Natural killer cell treated with Interleukin-12 subunit alpha and Interleukin-12 subunit beta and Interleukin-15 and Interleukin-18, amount 100 ng/mL, for 72 hours (primary cell): ENCODE measurements at regions not wholly inside any gene's neighbourhood (a gene's known extent, or its start where the extent isn't known, plus 50 kb on each side); places are given as distances from the start of the nearest gene placed in this dataset.
"Not testable (repeated sequence)": the region's sequence is repeated elsewhere in the genome, so short reads cannot be mapped to it uniquely, and the experiment has no call there.

ENCODE experiments used
- ATAC-seq, 2 donors: fragments of 150-1000 bp; cut with Tn5 transposase in 1 of 2; sonication (Bioruptor Pico), chemical (Tn5 transposase) in 1 of 2; 2 replicates each; pipeline ENCODE4 v1.10.0; 2021
- DNase-seq: peaks from one replicate; pipeline ENCODE4 v3.0.0; 2022; ENCODE audit warnings: low spot score
- H3K27ac Mint-ChIP-seq, 2 donors: 1 replicate in 1 of 2; 2 replicates in 1 of 2; pipeline ENCODE4 v1.8.0; 2022; ENCODE audit warnings: mixed read lengths in 2 of 2, mild to moderate bottlenecking in 1 of 2, moderate library complexity in 1 of 2
- H3K27me3 Mint-ChIP-seq, 2 donors: 1 replicate in 1 of 2; 2 replicates in 1 of 2; pipeline ENCODE4 v1.8.0; 2022; ENCODE audit warnings: mixed read lengths in 2 of 2
- H3K36me3 Mint-ChIP-seq: one replicate; pipeline ENCODE4 v1.8.0; 2022; ENCODE audit warnings: mixed read lengths
- H3K4me1 Mint-ChIP-seq, 2 donors: 1 replicate in 1 of 2; 2 replicates in 1 of 2; pipeline ENCODE4 v1.8.0; 2022; ENCODE audit warnings: low read depth in 2 of 2, mixed read lengths in 2 of 2, mild to moderate bottlenecking in 1 of 2
- H3K4me3 Mint-ChIP-seq: one replicate; pipeline ENCODE4 v1.8.0; 2022; ENCODE audit warnings: mixed read lengths
- H3K9me3 Mint-ChIP-seq: 2 replicates; pipeline ENCODE4 v1.8.0; 2022; ENCODE audit warnings: mixed read lengths

DNA sequence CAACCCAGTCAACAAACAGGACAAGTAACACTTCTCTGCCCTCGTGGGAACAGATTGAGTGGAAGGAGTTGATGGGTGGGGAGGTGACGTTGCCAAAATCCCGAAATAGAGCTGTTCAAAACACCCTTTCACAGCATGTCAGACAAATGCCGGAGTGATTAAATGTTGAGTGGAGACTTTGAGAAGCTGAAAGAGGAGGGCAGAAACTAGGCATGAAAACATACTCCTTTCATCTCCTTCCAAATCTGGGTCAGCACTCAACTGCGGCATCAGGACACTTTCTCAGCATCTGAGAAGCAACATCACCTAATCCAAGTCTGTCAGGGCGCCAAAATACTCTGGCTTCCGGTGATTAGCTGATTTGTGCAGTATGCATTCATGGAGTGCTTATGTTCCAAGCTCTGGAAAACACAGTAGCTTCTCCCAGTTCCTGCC lies 51.5 kb upstream of the MRI1 start:
- Mint-ChIP-seq H3K36me3 (no peaks in the 10 kb centered on the region), H3K4me3 (no peak overlapping the region)

GRCh38 chr19:13707915-13708314 lies 56.4 kb upstream of the MRI1 start:
- H3K4me3 Mint-ChIP-seq: no peak overlapping the region
- DNase-seq (no peak), ATAC-seq (no peak)
- no peaks in the 10 kb centered on the region for H3K36me3 Mint-ChIP-seq
- H3K9me3 Mint-ChIP-seq: no peaks in the 10 kb centered on the region
- peaks cover 0 to 20% of the 10 kb centered on the region in 2 donors for H3K27me3 Mint-ChIP-seq
- no peaks in the 10 kb centered on the region for H3K4me1 Mint-ChIP-seq
- no peak overlapping the region for H3K27ac Mint-ChIP-seq

More for the DNA sequence above, 51.5 kb upstream of the MRI1 start:
- H3K4me1 Mint-ChIP-seq: no peaks in the 10 kb centered on the region
- peaks cover 9 to 23% of the 10 kb centered on the region in 2 donors for H3K27me3 Mint-ChIP-seq
- DNase-seq: no peak
- H3K9me3 Mint-ChIP-seq: peaks cover 3% of the 10 kb centered on the region
- ATAC-seq: no peak
- no peak overlapping the region for H3K27ac Mint-ChIP-seq

- DNase-seq: no peak
- no peak overlapping the region for H3K4me3 Mint-ChIP-seq
- no peak overlapping the region for H3K27ac Mint-ChIP-seq
- H3K27me3 Mint-ChIP-seq: peaks cover 7 to 22% of the 10 kb centered on the region in 2 donors
- no peaks in the 10 kb centered on the region for H3K4me1 Mint-ChIP-seq
- no peak for ATAC-seq
- H3K9me3 Mint-ChIP-seq: peaks cover 4% of the 10 kb centered on the region
- peaks cover 5% of the 10 kb centered on the region for H3K36me3 Mint-ChIP-seq
Measured at GRCh38 chr19:13705928-13706447, 58.3 kb upstream of the MRI1 start.

GRCh38 chr19:13705201-13705600 lies 59.1 kb upstream of the MRI1 start:
- Mint-ChIP-seq H3K4me1 (no peaks in the 10 kb centered on the region), H3K36me3 (peaks cover 5% of the 10 kb centered on the region), H3K27me3 (peaks cover 12 to 23% of the 10 kb centered on the region in 2 donors), H3K27ac (no peak overlapping the region), H3K9me3 (peaks cover 4% of the 10 kb centered on the region), H3K4me3 (no peak overlapping the region)
- no peak for DNase-seq
- no peak for ATAC-seq

GRCh38 chr19:13701624-13702023 lies 62.7 kb upstream of the MRI1 start:
- Mint-ChIP-seq H3K9me3 (peaks cover 4% of the 10 kb centered on the region), H3K4me3 (no peak overlapping the region), H3K27ac (no peak overlapping the region), H3K4me1 (no peaks in the 10 kb centered on the region), H3K27me3 (peaks cover 16 to 21% of the 10 kb centered on the region in 2 donors), H3K36me3 (peaks cover 5% of the 10 kb centered on the region)
- DNase-seq (no peak), ATAC-seq (no peak)

DNA sequence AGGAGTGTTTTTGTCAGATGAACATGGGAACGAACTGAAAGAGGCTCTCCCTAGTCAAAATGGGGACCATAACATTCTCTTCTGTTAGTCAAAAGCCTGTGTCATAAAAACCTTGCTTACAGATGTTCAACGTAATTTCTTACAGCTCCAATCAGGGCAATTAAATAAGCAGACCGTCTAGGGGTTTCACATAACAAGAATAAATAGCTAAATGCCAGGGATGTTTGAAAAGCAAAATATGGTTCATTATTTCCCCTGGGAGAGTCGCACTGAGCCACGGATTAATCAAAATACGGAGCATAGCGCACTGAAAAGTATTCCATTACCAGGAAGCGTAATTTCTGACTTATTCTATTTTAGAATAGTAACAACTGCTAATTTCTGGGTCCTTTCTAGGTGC lies 63.7 kb upstream of the MRI1 start:
- DNase-seq (no peak), ATAC-seq (no peak)
- Mint-ChIP-seq H3K9me3 (peaks cover 4% of the 10 kb centered on the region), H3K36me3 (peaks cover 5% of the 10 kb centered on the region), H3K4me1 (no peaks in the 10 kb centered on the region), H3K4me3 (no peak overlapping the region), H3K27me3 (peaks cover 16 to 19% of the 10 kb centered on the region in 2 donors), H3K27ac (no peak overlapping the region)

DNA sequence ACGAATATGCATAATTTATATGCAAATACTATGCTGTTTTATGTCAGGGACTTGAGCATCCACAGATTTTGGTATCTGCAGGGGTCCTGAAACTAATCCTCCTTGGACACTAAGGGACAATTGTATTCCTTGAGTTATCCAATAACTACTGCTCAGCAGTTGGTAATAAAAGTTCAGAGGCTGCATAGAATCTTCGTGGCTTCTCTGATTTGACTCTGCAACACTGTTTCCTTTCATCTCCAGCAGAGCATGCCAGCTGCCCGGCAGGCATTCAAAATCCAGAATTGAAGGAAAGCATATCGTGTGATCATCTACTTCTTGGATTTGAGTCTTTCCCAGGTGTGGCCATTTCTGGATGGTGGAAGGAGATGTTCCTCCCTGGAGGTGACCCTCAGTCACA lies 64.5 kb upstream of the MRI1 start:
- H3K4me1 Mint-ChIP-seq: no peaks in the 10 kb centered on the region
- H3K27ac Mint-ChIP-seq: no peak overlapping the region
- no peak overlapping the region for H3K4me3 Mint-ChIP-seq
- H3K36me3 Mint-ChIP-seq: peaks cover 5% of the 10 kb centered on the region
- ATAC-seq (no peak), DNase-seq (no peak)
- H3K27me3 Mint-ChIP-seq: peaks cover 16% of the 10 kb centered on the region in 2 donors
- peaks cover 4% of the 10 kb centered on the region for H3K9me3 Mint-ChIP-seq

- H3K36me3 Mint-ChIP-seq: peaks cover 5% of the 10 kb centered on the region
- peaks cover 4% of the 10 kb centered on the region for H3K9me3 Mint-ChIP-seq
- ATAC-seq: no peak
Measured at GRCh38 chr19:13696839-13697238, 67.5 kb upstream of the MRI1 start.

DNA sequence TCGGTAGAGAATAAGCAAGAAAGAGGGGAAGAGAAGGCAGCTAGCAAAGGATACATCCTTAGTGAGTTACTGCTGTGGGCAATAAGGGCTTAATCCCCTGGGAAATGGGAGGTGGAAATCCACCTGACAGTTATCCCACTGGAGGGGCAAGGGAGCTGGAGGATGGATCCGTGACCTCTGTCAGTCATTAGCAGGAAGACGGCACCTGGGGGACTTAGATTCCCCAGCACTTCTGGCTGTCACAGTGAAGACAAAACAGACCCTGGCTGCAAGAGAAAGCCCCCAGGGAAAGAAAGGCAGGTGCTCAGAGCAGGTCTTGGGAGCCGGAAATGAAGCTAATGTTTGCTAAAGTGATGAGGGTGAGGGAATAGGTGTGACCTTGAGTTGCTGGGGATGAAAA lies 70.4 kb upstream of the MRI1 start:
- DNase-seq: no peak
- no peak for ATAC-seq
- H3K4me3 Mint-ChIP-seq: no peak overlapping the region
- no peaks in the 10 kb centered on the region for H3K36me3 Mint-ChIP-seq
- no peaks in the 10 kb centered on the region for H3K4me1 Mint-ChIP-seq
- no peak overlapping the region for H3K27ac Mint-ChIP-seq
- H3K9me3 Mint-ChIP-seq: no peaks in the 10 kb centered on the region
- peaks cover 7 to 9% of the 10 kb centered on the region in 2 donors for H3K27me3 Mint-ChIP-seq

More at GRCh38 chr19:13696839-13697238, 67.5 kb upstream of the MRI1 start:
- Mint-ChIP-seq H3K27ac (no peak overlapping the region), H3K4me1 (no peaks in the 10 kb centered on the region), H3K4me3 (no peak overlapping the region), H3K27me3 (peaks cover 20 to 25% of the 10 kb centered on the region in 2 donors)
- no peak for DNase-seq

DNA sequence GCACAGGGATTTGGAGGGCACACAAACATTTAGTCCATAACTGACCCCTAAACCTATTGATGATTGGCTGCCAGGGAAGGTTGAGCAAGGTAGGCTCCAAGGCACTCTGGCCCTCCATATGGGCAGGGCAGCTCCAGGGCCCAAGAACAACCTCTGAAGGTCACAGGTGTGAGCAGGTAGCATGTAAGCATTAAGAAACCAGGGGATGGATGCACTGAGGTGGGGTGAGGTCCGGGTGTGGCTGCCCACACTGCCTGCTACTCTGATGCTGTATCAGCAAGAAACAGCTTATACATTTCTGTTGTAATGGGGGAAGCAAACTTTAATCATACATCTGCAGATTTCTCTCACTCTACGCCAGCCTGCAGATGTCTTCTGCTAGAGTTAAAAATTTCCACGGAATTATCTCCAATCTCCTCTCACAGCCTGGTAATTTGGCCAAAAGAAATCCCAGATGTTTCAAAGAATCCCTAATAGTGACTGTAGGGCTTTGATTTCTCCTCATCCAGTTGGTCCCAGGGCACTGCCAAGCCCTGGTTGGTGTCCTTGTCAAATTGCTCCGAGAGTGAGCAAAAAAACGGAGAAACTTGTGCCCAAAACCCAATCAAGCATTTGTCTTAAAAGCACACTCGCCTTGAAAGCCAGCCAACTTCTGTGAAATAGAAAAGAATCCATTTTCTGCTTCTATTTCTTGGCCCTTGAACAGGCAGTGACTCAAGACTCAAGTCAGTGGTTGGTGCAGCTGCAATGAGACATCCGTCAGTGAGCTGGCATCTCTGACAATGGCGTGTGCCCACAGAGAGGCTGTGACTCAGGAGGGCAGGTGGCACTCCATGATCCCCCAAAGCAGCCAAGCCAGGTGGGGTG lies 72.5 kb upstream of the MRI1 start:
- H3K4me1 Mint-ChIP-seq: no peaks in the 10 kb centered on the region
- H3K36me3 Mint-ChIP-seq: no peaks in the 10 kb centered on the region
- H3K4me3 Mint-ChIP-seq: no peak overlapping the region
- no peak for ATAC-seq
- peaks cover 6 to 9% of the 10 kb centered on the region in 2 donors for H3K27me3 Mint-ChIP-seq
- no peak for DNase-seq
- H3K27ac Mint-ChIP-seq: no peak overlapping the region
- no peaks in the 10 kb centered on the region for H3K9me3 Mint-ChIP-seq

DNA sequence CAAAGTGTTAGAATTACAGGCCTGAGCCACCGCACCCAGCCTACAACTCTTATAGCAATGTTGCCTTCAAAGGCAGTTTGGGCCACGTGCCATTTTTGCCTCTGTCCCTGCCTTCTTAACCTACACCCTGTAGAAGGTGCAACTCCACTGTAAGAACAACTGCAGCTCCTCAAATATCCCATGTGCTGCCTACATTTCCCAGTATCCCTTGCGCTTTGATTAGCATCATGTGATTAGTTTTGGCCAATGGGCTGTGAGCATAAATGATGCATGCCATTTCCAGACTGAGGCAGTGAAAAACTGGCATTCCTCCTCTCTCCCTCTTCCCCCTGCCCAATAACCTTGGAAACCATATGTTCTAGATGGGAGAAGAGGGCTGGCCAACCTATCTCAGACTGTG lies 75.2 kb upstream of the MRI1 start:
- H3K36me3 Mint-ChIP-seq: no peaks in the 10 kb centered on the region
- ATAC-seq (peak in 1 of 2 donors; percentile 24), DNase-seq (no peak)
- peaks cover 8 to 9% of the 10 kb centered on the region in 2 donors for H3K27me3 Mint-ChIP-seq
- H3K9me3 Mint-ChIP-seq: no peaks in the 10 kb centered on the region
- H3K4me1 Mint-ChIP-seq: no peaks in the 10 kb centered on the region
- H3K4me3 Mint-ChIP-seq: no peak overlapping the region
- no peak overlapping the region for H3K27ac Mint-ChIP-seq

DNA sequence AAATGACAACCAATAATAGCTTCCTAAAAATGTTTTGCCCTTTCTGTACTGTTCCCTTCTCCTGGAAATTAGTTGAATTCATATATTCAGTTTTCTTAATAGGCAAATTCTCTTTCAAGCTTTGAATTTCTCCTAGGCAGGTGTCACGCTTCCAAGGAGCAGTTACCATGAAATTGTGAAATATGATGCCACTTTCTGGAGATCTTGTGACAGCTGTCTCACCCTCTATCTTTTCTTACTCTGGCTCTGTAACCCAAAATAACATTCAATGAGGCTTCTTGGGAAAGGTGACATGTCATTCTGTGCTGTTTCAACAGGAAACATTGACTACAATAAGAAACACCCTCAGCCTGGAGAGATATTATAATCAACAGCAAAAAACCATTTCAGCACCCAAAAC lies 80.3 kb upstream of the MRI1 start:
- ATAC-seq (no peak), DNase-seq (no peak)
- no peaks in the 10 kb centered on the region for H3K4me1 Mint-ChIP-seq
- no peak overlapping the region for H3K4me3 Mint-ChIP-seq
- H3K9me3 Mint-ChIP-seq: peaks cover 4% of the 10 kb centered on the region
- peaks cover 5% of the 10 kb centered on the region for H3K36me3 Mint-ChIP-seq
- H3K27me3 Mint-ChIP-seq: peaks cover 5 to 10% of the 10 kb centered on the region in 2 donors
- H3K27ac Mint-ChIP-seq: no peak overlapping the region

DNA sequence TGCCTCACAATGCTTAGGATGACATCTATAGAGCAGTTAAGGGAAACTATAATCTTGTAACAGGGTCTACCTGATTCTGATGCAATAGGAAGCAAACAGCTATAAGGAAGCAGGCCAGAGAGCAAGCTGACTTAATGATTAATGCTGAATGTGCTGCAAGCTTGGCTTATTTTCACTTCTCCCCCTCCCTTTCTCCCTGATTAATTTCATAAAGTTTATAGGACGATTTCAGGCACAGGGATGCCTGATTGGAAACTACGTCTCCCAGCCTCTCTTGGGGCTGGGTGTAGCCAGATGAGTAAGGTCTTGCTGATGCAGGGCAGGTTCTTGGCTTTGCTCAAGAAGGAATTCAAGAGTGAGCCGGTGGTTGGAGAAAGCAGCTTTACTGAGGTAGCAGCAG lies 82.8 kb upstream of the MRI1 start:
- H3K36me3 Mint-ChIP-seq: peaks cover 5% of the 10 kb centered on the region
- peaks cover 4% of the 10 kb centered on the region for H3K9me3 Mint-ChIP-seq
- no peak overlapping the region for H3K4me3 Mint-ChIP-seq
- no peak overlapping the region for H3K27ac Mint-ChIP-seq
- H3K27me3 Mint-ChIP-seq: peaks cover 5 to 15% of the 10 kb centered on the region in 2 donors
- no peak for DNase-seq
- H3K4me1 Mint-ChIP-seq: no peaks in the 10 kb centered on the region
- ATAC-seq: no peak

- not testable (repeated sequence) for H3K36me3 Mint-ChIP-seq, DNase-seq, ATAC-seq, H3K9me3 Mint-ChIP-seq, H3K4me1 Mint-ChIP-seq, H3K4me3 Mint-ChIP-seq
- H3K27me3 Mint-ChIP-seq: peaks cover 8 to 15% of the 10 kb centered on the region in 2 donors
- H3K27ac Mint-ChIP-seq: peak overlapping the region in 1 of 2 donors; percentile 3
Measured at GRCh38 chr19:13680708-13681360, 83.5 kb upstream of the MRI1 start.
